GM12878 (cell line): ENCODE measurements at regions not wholly inside any gene's neighbourhood (a gene's known extent, or its start where the extent isn't known, plus 50 kb on each side); places are given as distances from the start of the nearest gene placed in this dataset.

ENCODE experiments used
- ATAC-seq: fragments of 200-7000 bp; cut with Tn5 transposase; 3 replicates; pipeline ENCODE4 v1.9.1; 2020; ENCODE audit warnings: mild to moderate bottlenecking, moderate library complexity
- BruUV-seq: library from RNA; stranded (reverse); fragments of 400-500 nt; replicated peaks from 2 replicates; lab custom pipeline; 2021; lab: Mats Ljungman, UMichigan
- CTCF ChIA-PET: fragments of 300-600 bp; sonication (Branson Sonifier 250); formaldehyde crosslinking; extraction: SDS; loops from one replicate; lab custom pipeline; 2021; ENCODE audit warnings: inconsistent platforms; lab: Yijun Ruan, JAX
- POLR2A ChIA-PET: fragments of 350-600 bp; formaldehyde crosslinking; extraction: SDS; loops from one replicate; lab custom pipeline; 2021; ENCODE audit warnings: inconsistent platforms; lab: Charles Lee
- RAD21 ChIA-PET: fragments of 300-600 bp; sonication (Branson Sonifier 250); formaldehyde crosslinking; loops from one replicate; lab custom pipeline; 2023; ENCODE audit warnings: antibody characterized with exemption; ENCODE audit not compliant: unreplicated experiment; lab: Charles Lee
- SMC1A ChIA-PET: fragments of 300-600 bp; sonication (Branson Sonifier 250); formaldehyde crosslinking; loops from one replicate; lab custom pipeline; 2023; ENCODE audit not compliant: unreplicated experiment, uncharacterized antibody; lab: Charles Lee
- DNase-seq: peaks from one replicate; pipeline ENCODE4 v3.0.0-alpha.2; 2011; ENCODE audit warnings: low read depth, low spot score
- FAIRE-seq: peaks from 3 replicates; lab custom pipeline; 2011; peaks lifted over from hg19 to GRCh38; lab: Jason Lieb, UNC
- H2AFZ ChIP-seq: 2 replicates; pipeline ENCODE4 v1.6.0; 2011; ENCODE audit warnings: low read depth, low read length, control low read depth; ENCODE audit not compliant: control insufficient read depth
- H3K27ac ChIP-seq: 2 replicates; pipeline ENCODE4 v1.5.1; 2011; ENCODE audit warnings: control low read depth; ENCODE audit not compliant: control insufficient read depth, insufficient read depth
- H3K27me3 ChIP-seq, 2 experiments: replicated peaks in 1 of 2; 2 replicates each; pipeline versions ENCODE4 v1.6.0 to v1.6.1; 2011; ENCODE audit warnings: low read length in 1 of 2; ENCODE audit not compliant: control insufficient read depth in 2 of 2, insufficient read depth in 2 of 2
- H3K36me3 ChIP-seq, 2 experiments: 2 replicates each; pipeline ENCODE4 v1.5.1; 2011; ENCODE audit warnings: low read length in 1 of 2; ENCODE audit not compliant: control insufficient read depth in 2 of 2, insufficient read depth in 2 of 2
- H3K4me1 ChIP-seq: 2 replicates; pipeline ENCODE4 v1.6.1; 2011; ENCODE audit warnings: mild to moderate bottlenecking, low read length, moderate library complexity, mixed read lengths; ENCODE audit not compliant: control insufficient read depth, insufficient read depth
- H3K4me2 ChIP-seq: 2 replicates; pipeline ENCODE4 v1.6.0; 2011; ENCODE audit warnings: control low read depth; ENCODE audit not compliant: control insufficient read depth, insufficient read depth
- H3K4me3 ChIP-seq: fragments of 200-600 bp; sonication (generic); 2 replicates; pipeline ENCODE4 v1.5.1; 2016
- H3K79me2 ChIP-seq: 2 replicates; pipeline ENCODE4 v1.6.0; 2011; ENCODE audit warnings: low read length; ENCODE audit not compliant: control insufficient read depth, insufficient read depth
- H3K9ac ChIP-seq: 2 replicates; pipeline ENCODE4 v1.8.0; 2011; ENCODE audit warnings: low read length, control low read depth, mixed read lengths; ENCODE audit not compliant: control insufficient read depth, insufficient read depth
- H3K9me3 ChIP-seq: replicated peaks from 3 replicates; pipeline ENCODE4 v1.5.1; 2011; ENCODE audit warnings: mild to moderate bottlenecking, low read length; ENCODE audit not compliant: control insufficient read depth, insufficient read depth
- H4K20me1 ChIP-seq: 2 replicates; pipeline ENCODE4 v1.6.0; 2011; ENCODE audit not compliant: control insufficient read depth, insufficient read depth
- ATF7 ChIP-seq: fragments of 450-650 bp; IDR thresholded peaks from 2 replicates; pipeline ENCODE4 v1.6.1; 2016; ENCODE audit warnings: low read depth, mild to moderate bottlenecking
- BCL11A ChIP-seq: IDR thresholded peaks from 2 replicates; pipeline ENCODE4 v1.6.1; 2011; ENCODE audit warnings: low read depth, low read length
- CREB1 ChIP-seq: IDR thresholded peaks from 2 replicates; pipeline ENCODE4 v1.6.1; 2012; ENCODE audit warnings: low read depth, mild to moderate bottlenecking, inconsistent platforms
- EGR1 ChIP-seq, 2 experiments: IDR thresholded peaks; 1 replicate in 1 of 2; 2 replicates in 1 of 2; pipeline ENCODE4 v1.6.1; 2011 to 2012; ENCODE audit warnings: low read depth in 2 of 2, low read length in 2 of 2, borderline replicate concordance in 1 of 2, mild to moderate bottlenecking in 1 of 2, moderate library complexity in 1 of 2
- FOS ChIP-seq: IDR thresholded peaks from 3 replicates; pipeline ENCODE4 v1.6.1; 2011; ENCODE audit warnings: borderline replicate concordance; ENCODE audit not compliant: insufficient read length; ENCODE audit errors: extremely low read depth
- GATAD2B ChIP-seq: fragments of 450-650 bp; conservative IDR thresholded peaks from 2 replicates; pipeline ENCODE4 v1.6.1; 2017; ENCODE audit warnings: low read depth, mild to moderate bottlenecking, moderate library complexity
- HCFC1 ChIP-seq: fragments of 150-350 bp; IDR thresholded peaks from 2 replicates; pipeline ENCODE4 v1.6.1; 2014; ENCODE audit warnings: low read length
- IKZF1 ChIP-seq: fragments of 450-650 bp; conservative IDR thresholded peaks from 2 replicates; pipeline ENCODE4 v1.6.1; 2017; ENCODE audit warnings: antibody characterized with exemption, mild to moderate bottlenecking
- IRF4 ChIP-seq: IDR thresholded peaks from 2 replicates; pipeline ENCODE4 v1.6.1; 2011; ENCODE audit warnings: low read depth, low read length
- MTA2 ChIP-seq: fragments of 450-650 bp; IDR thresholded peaks from 2 replicates; pipeline ENCODE4 v1.6.1; 2016; ENCODE audit warnings: low read depth, mild to moderate bottlenecking, moderate library complexity
- PAX5 ChIP-seq: IDR thresholded peaks from 2 replicates; pipeline ENCODE4 v1.6.1; 2011; ENCODE audit warnings: low read depth, low read length, borderline replicate concordance
- RAD21 ChIP-seq: IDR thresholded peaks from 2 replicates; pipeline ENCODE4 v1.6.1; 2011; ENCODE audit warnings: mild to moderate bottlenecking, low read depth, low read length, moderate library complexity; ENCODE audit not compliant: insufficient read depth
- WGBS: methylation state at CpG from one replicate; pipeline ENCODE4 v1.1.6; 2016; ENCODE audit warnings: low lambda C conversion rate; ENCODE audit not compliant: insufficient replicate concordance, insufficient coverage; ENCODE audit errors: missing lambda C conversion rate; 5-methylcytosine and 5-hydroxymethylcytosine counted together
- in situ Hi-C: fragments of 300-500 bp; cut with MboI; formaldehyde crosslinking; loops from 9 replicates; pipeline ENCODE4 v1.14.3; 2018; ENCODE audit warnings: mixed read lengths
- intact Hi-C: fragments of 100-400 bp; cut with micrococcal nuclease; formaldehyde crosslinking; loops from one replicate; pipeline ENCODE4 v1.14.2; 2022; ENCODE audit not compliant: unreplicated experiment
- TF ChIP-seq, protein P1 (sequence below), 3 experiments: IDR thresholded peaks in 2 of 3; conservative IDR thresholded peaks in 1 of 3; 2 replicates each; pipeline ENCODE4 v1.5.1; 2011; ENCODE audit warnings: low read depth in 3 of 3, low read length in 3 of 3, mild to moderate bottlenecking in 3 of 3, control low read depth in 2 of 3, moderate library complexity in 2 of 3, inconsistent platforms in 1 of 3, mixed read lengths in 1 of 3; ENCODE audit not compliant: control insufficient read depth in 2 of 3, insufficient read depth in 1 of 3; ENCODE audit errors: extremely low read depth in 1 of 3
- TF ChIP-seq, protein P2 (sequence below): fragments of 150-350 bp; IDR thresholded peaks from 2 replicates; pipeline ENCODE4 v1.6.1; 2016; ENCODE audit warnings: low read depth, low read length
- TF ChIP-seq, protein P3 (sequence below): IDR thresholded peaks from 2 replicates; pipeline ENCODE4 v1.6.1; 2011; ENCODE audit warnings: borderline replicate concordance, low read depth, mild to moderate bottlenecking, moderate library complexity, low read length; ENCODE audit not compliant: insufficient read depth, poor library complexity, severe bottlenecking
- TF ChIP-seq, protein P4 (sequence below): fragments of 450-650 bp; IDR thresholded peaks from 2 replicates; pipeline ENCODE4 v1.6.1; 2018; ENCODE audit warnings: mild to moderate bottlenecking, low read depth, moderate library complexity; ENCODE audit not compliant: partially characterized antibody

DNA sequence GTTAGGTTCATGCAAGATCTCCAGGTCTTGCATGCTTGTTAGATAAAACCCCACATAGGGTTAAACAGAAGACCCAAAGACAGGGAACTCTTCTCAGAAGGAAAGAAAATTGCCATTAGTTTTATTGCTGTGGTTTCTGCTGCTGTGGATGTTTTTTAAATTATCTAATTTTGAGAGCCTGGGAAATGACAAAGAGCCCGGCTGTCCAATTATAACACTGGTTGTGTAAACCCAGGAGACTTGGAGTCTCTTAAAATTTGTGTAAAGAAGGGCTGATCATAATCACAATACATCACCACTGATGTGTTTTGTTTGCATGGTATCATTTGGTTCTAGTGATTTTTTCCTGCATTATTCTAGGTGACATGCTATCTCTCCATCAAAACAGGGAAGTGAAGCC, 246.5 kb upstream of the MYO3A start:
- in situ Hi-C loops, result no loop called here
- Histone ChIP-seq H3K4me1 (no peaks in the 10 kb centered on the region), H3K9me3 (no peaks in the 10 kb centered on the region), H3K9ac (no peak overlapping the region), H3K4me2 (no peak overlapping the region), H3K4me3 (no peak overlapping the region), H4K20me1 (no peaks in the 10 kb centered on the region), H2AFZ (no peak overlapping the region), H3K36me3 (no peaks in the 10 kb centered on the region), H3K27me3 (0 out of 4 replicates have a peak, but pooled peaks cover 0 to 1% of the 10 kb centered on the region in 2 experiments), H3K27ac (no peak overlapping the region), H3K79me2 (no peaks in the 10 kb centered on the region)
- FAIRE-seq (no peak), DNase-seq (no peak), ATAC-seq (no peak)
- ChIA-PET RAD21 (no interaction called here), SMC1A (no interaction called here), POLR2A (no interaction called here), CTCF (no interaction called here)
- intact Hi-C loops, result no loop called here
- BruUV-seq, result no TSS peak
- WGBS, result 5% methylated on average over 1 of the region's 1 CpG
- TF ChIP-seq HCFC1 (no peak), ATF7 (no peak), PAX5 (no peak), IRF4 (no peak), BCL11A (no peak), MTA2 (no peak), RAD21 (no peak), EGR1 (IDR thresholded peaks at IDR 0.05; ENCODE audit: borderline replicate concordance in 1 of 2, low read depth in 2 of 2, low read length in 2 of 2) (no peak), FOS (no peak), IKZF1 (no peak), GATAD2B (no peak), CREB1 (no peak)
- TF ChIP-seq, protein P1, sequence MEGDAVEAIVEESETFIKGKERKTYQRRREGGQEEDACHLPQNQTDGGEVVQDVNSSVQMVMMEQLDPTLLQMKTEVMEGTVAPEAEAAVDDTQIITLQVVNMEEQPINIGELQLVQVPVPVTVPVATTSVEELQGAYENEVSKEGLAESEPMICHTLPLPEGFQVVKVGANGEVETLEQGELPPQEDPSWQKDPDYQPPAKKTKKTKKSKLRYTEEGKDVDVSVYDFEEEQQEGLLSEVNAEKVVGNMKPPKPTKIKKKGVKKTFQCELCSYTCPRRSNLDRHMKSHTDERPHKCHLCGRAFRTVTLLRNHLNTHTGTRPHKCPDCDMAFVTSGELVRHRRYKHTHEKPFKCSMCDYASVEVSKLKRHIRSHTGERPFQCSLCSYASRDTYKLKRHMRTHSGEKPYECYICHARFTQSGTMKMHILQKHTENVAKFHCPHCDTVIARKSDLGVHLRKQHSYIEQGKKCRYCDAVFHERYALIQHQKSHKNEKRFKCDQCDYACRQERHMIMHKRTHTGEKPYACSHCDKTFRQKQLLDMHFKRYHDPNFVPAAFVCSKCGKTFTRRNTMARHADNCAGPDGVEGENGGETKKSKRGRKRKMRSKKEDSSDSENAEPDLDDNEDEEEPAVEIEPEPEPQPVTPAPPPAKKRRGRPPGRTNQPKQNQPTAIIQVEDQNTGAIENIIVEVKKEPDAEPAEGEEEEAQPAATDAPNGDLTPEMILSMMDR (IDR thresholded peaks at IDR 0.05 in 2 of 3, conservative IDR thresholded peaks at IDR 0.05 in 1 of 3; ENCODE audit: control insufficient read depth in 2 of 3, extremely low read depth in 1 of 3, insufficient read depth in 1 of 3, low read depth in 3 of 3, low read length in 3 of 3), result no peak
- TF ChIP-seq, protein P2, sequence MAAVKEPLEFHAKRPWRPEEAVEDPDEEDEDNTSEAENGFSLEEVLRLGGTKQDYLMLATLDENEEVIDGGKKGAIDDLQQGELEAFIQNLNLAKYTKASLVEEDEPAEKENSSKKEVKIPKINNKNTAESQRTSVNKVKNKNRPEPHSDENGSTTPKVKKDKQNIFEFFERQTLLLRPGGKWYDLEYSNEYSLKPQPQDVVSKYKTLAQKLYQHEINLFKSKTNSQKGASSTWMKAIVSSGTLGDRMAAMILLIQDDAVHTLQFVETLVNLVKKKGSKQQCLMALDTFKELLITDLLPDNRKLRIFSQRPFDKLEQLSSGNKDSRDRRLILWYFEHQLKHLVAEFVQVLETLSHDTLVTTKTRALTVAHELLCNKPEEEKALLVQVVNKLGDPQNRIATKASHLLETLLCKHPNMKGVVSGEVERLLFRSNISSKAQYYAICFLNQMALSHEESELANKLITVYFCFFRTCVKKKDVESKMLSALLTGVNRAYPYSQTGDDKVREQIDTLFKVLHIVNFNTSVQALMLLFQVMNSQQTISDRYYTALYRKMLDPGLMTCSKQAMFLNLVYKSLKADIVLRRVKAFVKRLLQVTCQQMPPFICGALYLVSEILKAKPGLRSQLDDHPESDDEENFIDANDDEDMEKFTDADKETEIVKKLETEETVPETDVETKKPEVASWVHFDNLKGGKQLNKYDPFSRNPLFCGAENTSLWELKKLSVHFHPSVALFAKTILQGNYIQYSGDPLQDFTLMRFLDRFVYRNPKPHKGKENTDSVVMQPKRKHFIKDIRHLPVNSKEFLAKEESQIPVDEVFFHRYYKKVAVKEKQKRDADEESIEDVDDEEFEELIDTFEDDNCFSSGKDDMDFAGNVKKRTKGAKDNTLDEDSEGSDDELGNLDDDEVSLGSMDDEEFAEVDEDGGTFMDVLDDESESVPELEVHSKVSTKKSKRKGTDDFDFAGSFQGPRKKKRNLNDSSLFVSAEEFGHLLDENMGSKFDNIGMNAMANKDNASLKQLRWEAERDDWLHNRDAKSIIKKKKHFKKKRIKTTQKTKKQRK, result no peak
- TF ChIP-seq, protein P3, sequence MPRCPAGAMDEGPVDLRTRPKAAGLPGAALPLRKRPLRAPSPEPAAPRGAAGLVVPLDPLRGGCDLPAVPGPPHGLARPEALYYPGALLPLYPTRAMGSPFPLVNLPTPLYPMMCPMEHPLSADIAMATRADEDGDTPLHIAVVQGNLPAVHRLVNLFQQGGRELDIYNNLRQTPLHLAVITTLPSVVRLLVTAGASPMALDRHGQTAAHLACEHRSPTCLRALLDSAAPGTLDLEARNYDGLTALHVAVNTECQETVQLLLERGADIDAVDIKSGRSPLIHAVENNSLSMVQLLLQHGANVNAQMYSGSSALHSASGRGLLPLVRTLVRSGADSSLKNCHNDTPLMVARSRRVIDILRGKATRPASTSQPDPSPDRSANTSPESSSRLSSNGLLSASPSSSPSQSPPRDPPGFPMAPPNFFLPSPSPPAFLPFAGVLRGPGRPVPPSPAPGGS, result no peak
- TF ChIP-seq, protein P4, sequence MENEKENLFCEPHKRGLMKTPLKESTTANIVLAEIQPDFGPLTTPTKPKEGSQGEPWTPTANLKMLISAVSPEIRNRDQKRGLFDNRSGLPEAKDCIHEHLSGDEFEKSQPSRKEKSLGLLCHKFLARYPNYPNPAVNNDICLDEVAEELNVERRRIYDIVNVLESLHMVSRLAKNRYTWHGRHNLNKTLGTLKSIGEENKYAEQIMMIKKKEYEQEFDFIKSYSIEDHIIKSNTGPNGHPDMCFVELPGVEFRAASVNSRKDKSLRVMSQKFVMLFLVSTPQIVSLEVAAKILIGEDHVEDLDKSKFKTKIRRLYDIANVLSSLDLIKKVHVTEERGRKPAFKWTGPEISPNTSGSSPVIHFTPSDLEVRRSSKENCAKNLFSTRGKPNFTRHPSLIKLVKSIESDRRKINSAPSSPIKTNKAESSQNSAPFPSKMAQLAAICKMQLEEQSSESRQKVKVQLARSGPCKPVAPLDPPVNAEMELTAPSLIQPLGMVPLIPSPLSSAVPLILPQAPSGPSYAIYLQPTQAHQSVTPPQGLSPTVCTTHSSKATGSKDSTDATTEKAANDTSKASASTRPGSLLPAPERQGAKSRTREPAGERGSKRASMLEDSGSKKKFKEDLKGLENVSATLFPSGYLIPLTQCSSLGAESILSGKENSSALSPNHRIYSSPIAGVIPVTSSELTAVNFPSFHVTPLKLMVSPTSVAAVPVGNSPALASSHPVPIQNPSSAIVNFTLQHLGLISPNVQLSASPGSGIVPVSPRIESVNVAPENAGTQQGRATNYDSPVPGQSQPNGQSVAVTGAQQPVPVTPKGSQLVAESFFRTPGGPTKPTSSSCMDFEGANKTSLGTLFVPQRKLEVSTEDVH, result no peak
